Neural cell (in vitro differentiated cells): ENCODE measurements at regions not wholly inside any gene's neighbourhood (a gene's known extent, or its start where the extent isn't known, plus 50 kb on each side); places are given as distances from the start of the nearest gene placed in this dataset.

Experiments
- CTCF ChIP-seq: fragments of 450-650 bp; IDR thresholded peaks from 2 replicates; pipeline ENCODE4 v1.5.1; 2014; ENCODE audit warnings: antibody characterized with exemption, mild to moderate bottlenecking, moderate library complexity; ENCODE audit not compliant: poor library complexity, severe bottlenecking
- EP300 ChIP-seq: fragments of 450-650 bp; conservative IDR thresholded peaks from 2 replicates; pipeline ENCODE4 v1.6.1; 2014; ENCODE audit warnings: antibody characterized with exemption, mild to moderate bottlenecking, moderate library complexity; ENCODE audit not compliant: poor library complexity, severe bottlenecking
- EZH2 ChIP-seq: fragments of 200-600, 300-800 bp; shearing (Covaris generic), sonication (generic); IDR thresholded peaks from 2 replicates; pipeline ENCODE4 v1.6.1; 2014; ENCODE audit warnings: antibody characterized with exemption, low read length, borderline replicate concordance, mild to moderate bottlenecking; ENCODE audit not compliant: insufficient read depth, poor library complexity, severe bottlenecking
- RAD21 ChIP-seq: fragments of 450-650 bp; conservative IDR thresholded peaks from 2 replicates; pipeline ENCODE4 v1.6.1; 2014; ENCODE audit warnings: antibody characterized with exemption, mild to moderate bottlenecking, moderate library complexity
- TF ChIP-seq, protein P1 (sequence below): IDR thresholded peaks from 2 replicates; pipeline ENCODE4 v1.6.1; 2012; ENCODE audit warnings: borderline replicate concordance

DNA sequence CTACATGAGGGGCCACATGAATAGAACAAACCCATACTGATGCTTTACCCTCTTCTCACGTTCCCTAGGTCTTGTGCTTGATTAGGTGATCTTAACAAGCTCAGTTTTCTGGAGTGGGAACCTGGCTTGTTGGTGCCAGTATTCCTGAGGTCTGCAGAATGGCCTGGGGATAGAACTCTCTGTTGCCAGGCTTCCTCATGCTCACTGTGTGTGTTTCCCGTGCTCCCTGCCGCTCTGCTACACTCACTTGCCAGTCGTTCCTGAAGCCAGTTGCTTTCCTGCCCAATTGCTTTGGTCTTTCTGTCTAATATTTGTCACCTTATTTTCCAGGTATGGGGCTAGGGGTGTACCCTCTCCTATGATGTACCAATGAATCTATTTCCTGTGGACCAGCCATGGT is 2111.5 kb upstream of the PIK3C3 start:
- TF ChIP-seq CTCF = no peak
- no peak for TF ChIP-seq EP300
- no peak for TF ChIP-seq RAD21
- TF ChIP-seq, protein P1, sequence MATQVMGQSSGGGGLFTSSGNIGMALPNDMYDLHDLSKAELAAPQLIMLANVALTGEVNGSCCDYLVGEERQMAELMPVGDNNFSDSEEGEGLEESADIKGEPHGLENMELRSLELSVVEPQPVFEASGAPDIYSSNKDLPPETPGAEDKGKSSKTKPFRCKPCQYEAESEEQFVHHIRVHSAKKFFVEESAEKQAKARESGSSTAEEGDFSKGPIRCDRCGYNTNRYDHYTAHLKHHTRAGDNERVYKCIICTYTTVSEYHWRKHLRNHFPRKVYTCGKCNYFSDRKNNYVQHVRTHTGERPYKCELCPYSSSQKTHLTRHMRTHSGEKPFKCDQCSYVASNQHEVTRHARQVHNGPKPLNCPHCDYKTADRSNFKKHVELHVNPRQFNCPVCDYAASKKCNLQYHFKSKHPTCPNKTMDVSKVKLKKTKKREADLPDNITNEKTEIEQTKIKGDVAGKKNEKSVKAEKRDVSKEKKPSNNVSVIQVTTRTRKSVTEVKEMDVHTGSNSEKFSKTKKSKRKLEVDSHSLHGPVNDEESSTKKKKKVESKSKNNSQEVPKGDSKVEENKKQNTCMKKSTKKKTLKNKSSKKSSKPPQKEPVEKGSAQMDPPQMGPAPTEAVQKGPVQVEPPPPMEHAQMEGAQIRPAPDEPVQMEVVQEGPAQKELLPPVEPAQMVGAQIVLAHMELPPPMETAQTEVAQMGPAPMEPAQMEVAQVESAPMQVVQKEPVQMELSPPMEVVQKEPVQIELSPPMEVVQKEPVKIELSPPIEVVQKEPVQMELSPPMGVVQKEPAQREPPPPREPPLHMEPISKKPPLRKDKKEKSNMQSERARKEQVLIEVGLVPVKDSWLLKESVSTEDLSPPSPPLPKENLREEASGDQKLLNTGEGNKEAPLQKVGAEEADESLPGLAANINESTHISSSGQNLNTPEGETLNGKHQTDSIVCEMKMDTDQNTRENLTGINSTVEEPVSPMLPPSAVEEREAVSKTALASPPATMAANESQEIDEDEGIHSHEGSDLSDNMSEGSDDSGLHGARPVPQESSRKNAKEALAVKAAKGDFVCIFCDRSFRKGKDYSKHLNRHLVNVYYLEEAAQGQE = no peak
- no peak for TF ChIP-seq EZH2
